ENCODE measurements at regions not wholly inside any gene's neighbourhood (a gene's known extent, or its start where the extent isn't known, plus 50 kb on each side); places are given as distances from the start of the nearest gene placed in this dataset.

GRCh38 chr19:30955112-30956104 lies 393.8 kb downstream of the TSHZ3 start:
- no peak overlapping the region for H3K4me3 ChIP-seq (ENCODE audit: extremely low read depth in 1 of 4, insufficient read depth in 2 of 4, low read depth in 3 of 4, low read length in 4 of 4)
- H3K9me3 ChIP-seq (ENCODE audit: insufficient read depth in 2 of 2, low read depth in 1 of 2, low read length in 1 of 2): no peaks in the 10 kb centered on the region
- H4K5ac ChIP-seq (ENCODE audit: insufficient read length, low read depth, low read length): no peak overlapping the region
- H2BK120ac ChIP-seq (replicated peaks; ENCODE audit: low read depth, low read length): peak overlapping the region; percentile 47
- no peak overlapping the region for H3K14ac ChIP-seq (ENCODE audit: insufficient read length)
- FAIRE-seq: no peak
- no peak overlapping the region for H3K18ac ChIP-seq (ENCODE audit: extremely low read depth, low read length)
- no peak overlapping the region for H2AK5ac ChIP-seq (ENCODE audit: low read depth, low read length)
- H3K27me3 ChIP-seq (replicated peaks in 1 of 4; ENCODE audit: control insufficient read depth in 3 of 4, extremely low read depth in 1 of 4, insufficient read depth in 3 of 4, low read length in 3 of 4): no peaks in the 10 kb centered on the region
- no peaks in the 10 kb centered on the region for H3K79me1 ChIP-seq (ENCODE audit: low read depth, low read length)
- H3K9ac ChIP-seq (replicated peaks in 1 of 4; ENCODE audit: extremely low read depth in 1 of 4, low read depth in 3 of 4, low read length in 3 of 4): no peak overlapping the region
- no peaks in the 10 kb centered on the region for H3K36me3 ChIP-seq (ENCODE audit: control insufficient read depth in 2 of 4, insufficient read depth in 4 of 4, low read length in 3 of 4)
- H2AFZ ChIP-seq (ENCODE audit: low read length): no peak overlapping the region
- CTCF ChIA-PET (ENCODE audit: partially characterized antibody): interaction anchor here (1.0 to 2.4 kb wide), 6 partner anchors 13 to 268 kb away, joined by 3 to 7 read pairs (median 6); no protein-coding TSS in a partner anchor
- no peak overlapping the region for H3K4me2 ChIP-seq (ENCODE audit: insufficient read depth in 1 of 2, low read depth in 2 of 2, low read length in 2 of 2)
- no peak overlapping the region; the same call in 1 of the 2 replicates for H2BK12ac ChIP-seq (ENCODE audit: low read depth, low read length)
- no peak overlapping the region for H4K91ac ChIP-seq (replicated peaks; ENCODE audit: insufficient read length, low read length)
- H3K4ac ChIP-seq (replicated peaks; ENCODE audit: insufficient read length, low read depth, low read length): no peak overlapping the region
- H3K56ac ChIP-seq (replicated peaks; ENCODE audit: insufficient read length, low read depth, low read length): no peak overlapping the region
- POLR2A ChIA-PET (ENCODE audit: partially characterized antibody): no interaction called here
- no peak overlapping the region for H3K23ac ChIP-seq (ENCODE audit: insufficient read length)
- no peak overlapping the region for H2BK5ac ChIP-seq (ENCODE audit: low read depth, low read length)
- peaks cover 0 to 6% (median 4%) of the 10 kb centered on the region in 4 experiments; a peak in 4 of 7 replicates for H3K4me1 ChIP-seq (replicated peaks in 1 of 4; ENCODE audit: control insufficient read depth in 3 of 4, insufficient read depth in 4 of 4, low read length in 3 of 4)
- no peak overlapping the region for H3K27ac ChIP-seq (ENCODE audit: low read depth, low read length)
- no peaks in the 10 kb centered on the region for H4K20me1 ChIP-seq (replicated peaks in 1 of 2; ENCODE audit: control insufficient read depth in 1 of 2, insufficient read depth in 2 of 2, low read length in 2 of 2)
- H3K23me2 ChIP-seq (ENCODE audit: low read depth, low read length): no peaks in the 10 kb centered on the region
- H2BK20ac ChIP-seq (ENCODE audit: low read length): no peak overlapping the region
- DNase-seq (ENCODE audit: low read depth in 1 of 2, low spot score in 2 of 2): no peak
- 91% methylated on average over 12 of the region's 12 CpGs; no CpG with 5 or more reads in 1 of the 2 experiments for WGBS, 2 experiments (ENCODE audit: extremely low coverage in 1 of 2, insufficient coverage in 1 of 2, insufficient read length in 1 of 2, insufficient replicate concordance in 2 of 2, low coverage in 1 of 2, low lambda C conversion rate in 2 of 2, missing lambda C conversion rate in 1 of 2)
- H3K79me2 ChIP-seq (ENCODE audit: control insufficient read depth in 1 of 2, insufficient read depth in 2 of 2, low read length in 2 of 2): no peaks in the 10 kb centered on the region
- no peak overlapping the region; the same call in 1 of the 2 replicates for H4K8ac ChIP-seq (ENCODE audit: extremely low read depth, insufficient read depth, low read length)
- no peak overlapping the region for H2BK15ac ChIP-seq (ENCODE audit: low read length)
- TF ChIP-seq RAD21 (IDR thresholded peaks at IDR 0.05 in 1 of 2, conservative IDR thresholded peaks at IDR 0.05 in 1 of 2; ENCODE audit: low read depth in 2 of 2, low read length in 2 of 2): no peak
- TF ChIP-seq TAF7 (optimal IDR thresholded peaks at IDR 0.05; ENCODE audit: borderline replicate concordance, low read depth, low read length): no peak
- TF ChIP-seq FOSL1 (IDR thresholded peaks at IDR 0.05; ENCODE audit: insufficient read depth, low read depth, low read length): no peak
- TF ChIP-seq ZNF274 (IDR thresholded peaks at IDR 0.05; ENCODE audit: borderline replicate concordance, extremely low read depth, low read length): no peak
- TF ChIP-seq ASH2L (IDR thresholded peaks at IDR 0.05; ENCODE audit: low read length): no peak
- no peak for TF ChIP-seq KDM5A (IDR thresholded peaks at IDR 0.05; ENCODE audit: low read length)
- TF ChIP-seq HDAC2 (IDR thresholded peaks at IDR 0.05; ENCODE audit: borderline replicate concordance in 1 of 2, low read depth in 2 of 2, low read length in 2 of 2): no peak
- no peak for TF ChIP-seq CHD1 (IDR thresholded peaks at IDR 0.05; ENCODE audit: low read depth, low read length)
- no peak for TF ChIP-seq POLR2A (IDR thresholded peaks at IDR 0.05; ENCODE audit: control extremely low read depth in 1 of 2, low read depth in 2 of 2, low read length in 2 of 2)
- no peak for TF ChIP-seq SIX5 (IDR thresholded peaks at IDR 0.05; ENCODE audit: low read depth, low read length)
- no peak for TF ChIP-seq POU5F1 (IDR thresholded peaks at IDR 0.05; ENCODE audit: low read depth, low read length)
- no peak for TF ChIP-seq RFX5 (IDR thresholded peaks at IDR 0.05; ENCODE audit: borderline replicate concordance, low read depth, low read length)
